ENCODE measurements at regions not wholly inside any gene's neighbourhood (a gene's known extent, or its start where the extent isn't known, plus 50 kb on each side); places are given as distances from the start of the nearest gene placed in this dataset.
A peak's percentile ranks its signal among the peaks of the same experiment; 100 is the strongest.

DNA sequence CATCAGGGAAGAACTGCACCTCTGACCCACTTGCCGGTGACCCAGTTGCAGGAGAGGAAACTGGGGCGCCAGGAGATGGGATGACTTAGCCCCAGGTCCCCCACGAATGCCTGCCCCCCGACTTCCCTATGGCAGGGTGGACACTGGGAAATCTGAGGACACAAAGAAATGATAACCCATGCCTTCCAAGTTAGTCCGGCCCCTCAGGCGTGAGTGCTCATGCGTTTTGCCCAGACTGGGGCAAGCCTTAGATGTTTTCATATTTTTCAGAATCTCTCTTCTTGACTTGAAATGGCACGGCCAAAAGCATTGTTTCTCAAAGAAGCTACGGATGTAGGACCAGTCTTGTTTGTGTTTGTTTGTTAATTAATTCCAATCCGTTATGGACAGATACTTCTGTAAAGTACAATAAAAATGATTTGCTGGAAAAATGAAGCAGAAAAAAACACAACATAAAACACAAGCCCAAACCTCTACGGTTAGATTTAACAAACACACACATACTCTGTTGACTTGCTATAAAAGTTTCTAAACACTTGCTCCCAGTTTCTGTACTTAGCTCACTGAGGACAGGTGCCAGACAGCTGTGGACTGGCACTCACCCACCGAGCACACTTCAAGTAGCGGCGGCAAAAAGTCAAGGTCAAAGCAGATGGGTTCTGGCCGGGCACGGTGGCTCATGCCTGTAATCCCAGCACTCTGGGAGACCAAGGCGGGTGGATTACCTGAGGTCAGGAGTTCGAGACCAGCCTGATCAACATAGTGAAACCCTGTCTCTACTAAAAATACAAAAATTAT lies 341.5 kb downstream of the BCOR start:
- DNase-seq, result no peak

DNA sequence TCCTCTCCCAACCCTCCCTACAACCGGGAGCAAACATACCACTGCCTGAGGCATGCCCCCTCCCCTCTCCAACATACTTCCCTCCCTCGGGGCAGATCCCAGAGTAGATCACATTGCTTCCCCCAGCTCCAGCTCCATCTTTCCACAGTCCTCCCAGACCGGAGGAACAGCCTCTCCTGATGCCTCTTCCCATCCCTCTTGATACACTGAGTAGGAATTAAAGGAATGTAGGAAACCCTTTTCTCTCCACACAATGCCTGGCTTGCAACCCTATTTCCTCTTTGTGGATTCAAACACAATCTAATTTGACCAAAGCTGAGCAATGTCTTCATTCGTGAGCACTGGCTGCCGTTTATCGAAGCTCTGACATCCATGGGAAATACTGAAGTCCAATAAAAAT lies 339.8 kb downstream of the BCOR start:
- peak; percentile 86 for DNase-seq

DNA sequence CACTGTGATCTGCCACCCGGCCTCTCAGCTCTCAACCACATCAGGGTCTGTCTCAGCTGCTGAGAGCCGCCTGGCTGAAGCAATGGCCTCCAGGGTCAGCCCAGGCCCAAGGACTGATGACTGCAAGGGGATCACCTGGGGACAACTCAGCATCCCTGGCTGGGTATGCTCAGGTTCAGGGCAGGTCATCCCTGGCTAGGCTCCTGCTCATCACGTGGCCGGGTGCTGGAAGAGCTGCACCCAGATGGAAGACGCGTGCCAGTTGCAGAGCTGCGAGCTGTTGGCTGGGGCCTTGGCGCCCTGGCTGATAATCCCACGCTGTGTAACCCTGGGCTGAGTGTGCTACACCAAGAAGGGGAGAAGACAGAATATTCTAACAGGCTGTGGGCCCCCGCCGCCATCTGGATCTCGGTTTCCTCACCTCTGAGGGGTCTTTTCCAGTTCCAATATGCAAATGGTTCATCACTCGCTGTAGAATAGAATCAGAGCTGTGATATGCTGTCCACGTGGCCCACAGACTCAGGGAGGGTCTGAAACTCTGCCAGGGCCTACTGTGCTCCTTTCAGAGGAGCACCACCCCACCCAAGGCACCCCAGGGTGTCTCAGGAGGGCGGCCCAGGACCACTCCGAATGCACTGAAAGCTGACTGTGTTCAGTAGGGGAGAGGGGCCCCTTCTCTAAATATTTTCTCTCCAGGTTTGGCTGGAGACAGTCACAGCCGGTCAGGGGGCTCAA lies 338.8 kb downstream of the BCOR start:
- no peak for DNase-seq

DNA sequence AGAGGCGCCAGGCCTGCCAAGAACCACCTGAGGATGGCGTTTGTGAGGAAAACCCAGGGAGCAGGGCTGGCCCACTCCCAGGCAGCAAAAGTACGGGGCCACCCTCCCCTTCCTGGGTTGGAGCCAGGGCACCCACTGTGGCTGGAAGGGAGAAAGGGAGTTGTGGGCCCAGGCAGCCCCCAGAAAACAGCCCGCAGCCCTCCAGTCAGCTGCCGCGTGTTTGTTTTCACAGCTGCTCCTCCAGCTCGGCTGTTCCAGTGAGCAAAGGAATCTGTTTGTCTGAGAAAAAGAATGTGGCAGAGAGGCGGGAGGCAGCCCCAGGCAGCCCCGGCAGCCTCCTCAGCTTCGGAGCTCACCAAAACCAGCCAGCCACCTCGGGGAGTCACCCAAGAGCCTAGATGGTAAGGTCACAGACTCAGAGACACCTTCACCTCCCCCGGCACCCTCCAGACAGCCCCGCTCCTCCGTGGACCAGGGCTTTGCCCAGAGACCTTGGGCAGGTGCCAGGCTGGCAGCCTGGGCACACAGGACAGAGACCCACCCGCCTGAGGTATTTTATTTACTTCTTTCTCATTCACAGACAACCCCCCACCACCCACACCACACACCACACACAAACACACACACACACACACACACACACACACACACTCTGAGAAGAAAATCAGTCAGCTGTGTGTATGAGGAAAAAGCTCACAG lies 338.1 kb downstream of the BCOR start:
- DNase-seq, result peak; percentile 75

DNA sequence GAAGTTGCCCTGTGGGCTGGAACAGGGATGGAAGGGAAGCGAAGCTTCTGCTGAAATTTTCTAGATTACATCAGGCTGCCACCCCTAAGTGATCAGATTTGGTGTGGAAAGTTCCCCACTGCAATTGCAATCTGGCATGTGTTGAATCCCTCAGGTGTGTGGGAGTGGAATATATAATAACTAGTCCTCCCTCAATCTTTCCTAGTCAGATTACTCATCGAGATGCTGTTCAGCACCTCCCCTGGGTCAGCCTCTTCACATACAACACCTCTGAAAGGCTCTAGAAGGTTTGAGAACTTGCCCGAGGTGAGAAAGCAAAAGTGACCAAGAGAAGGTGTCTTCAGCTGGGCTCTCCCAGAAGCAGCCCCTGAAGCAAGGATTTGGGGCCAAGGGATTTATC lies 336.8 kb downstream of the BCOR start:
- no peak for DNase-seq

DNA sequence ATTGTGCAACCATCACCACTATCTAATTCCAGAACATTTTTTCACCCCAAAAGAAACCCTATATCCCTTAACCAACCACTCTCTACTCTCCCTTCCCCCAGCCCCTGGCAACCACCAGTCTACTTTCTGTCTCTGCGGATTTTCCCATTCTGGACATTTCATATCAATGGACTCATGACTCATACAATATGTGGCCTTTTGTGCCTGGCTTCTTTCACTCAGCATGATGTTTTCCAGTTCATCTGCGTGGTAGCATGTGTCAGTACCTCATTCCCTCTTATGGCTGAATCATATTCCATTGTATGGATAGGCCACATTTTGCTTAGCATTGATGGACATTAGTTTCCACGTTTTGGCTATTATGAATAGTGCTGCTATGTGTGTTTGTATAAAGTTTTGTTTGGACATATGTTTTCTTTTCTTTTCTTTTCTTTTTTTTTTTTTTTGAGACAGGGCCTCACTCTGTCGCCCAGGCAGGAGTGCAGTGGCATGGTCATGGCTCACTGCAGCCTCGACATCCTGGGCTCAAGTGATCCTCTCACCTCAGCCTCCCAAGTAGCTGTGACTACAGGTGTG lies 335.4 kb downstream of the BCOR start:
- peak; percentile 52 for DNase-seq

DNA sequence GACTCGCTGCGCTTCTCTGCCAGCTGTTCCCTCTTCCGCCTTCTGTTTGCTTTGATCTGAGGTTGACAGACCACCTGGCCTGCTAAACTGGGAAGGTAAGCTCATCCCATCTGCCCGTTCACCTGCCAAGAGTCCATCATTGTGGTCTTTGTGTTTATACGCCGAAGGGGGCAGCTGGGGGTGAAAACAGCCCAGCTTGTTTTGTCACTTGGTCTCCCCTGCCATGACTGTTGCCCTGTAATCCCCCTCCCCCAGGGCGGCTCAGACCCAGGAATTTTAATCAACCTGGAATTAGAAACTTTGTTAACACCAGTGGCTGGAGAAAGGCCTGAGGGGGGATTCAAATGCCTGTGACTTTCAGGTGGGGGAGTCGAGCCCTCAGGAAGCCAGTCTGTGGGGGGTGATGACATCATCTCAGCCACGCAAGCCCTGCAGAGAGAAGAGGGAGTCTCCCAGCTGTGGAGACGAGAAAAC lies 333.3 kb downstream of the BCOR start:
- peak; percentile 39 for DNase-seq

DNA sequence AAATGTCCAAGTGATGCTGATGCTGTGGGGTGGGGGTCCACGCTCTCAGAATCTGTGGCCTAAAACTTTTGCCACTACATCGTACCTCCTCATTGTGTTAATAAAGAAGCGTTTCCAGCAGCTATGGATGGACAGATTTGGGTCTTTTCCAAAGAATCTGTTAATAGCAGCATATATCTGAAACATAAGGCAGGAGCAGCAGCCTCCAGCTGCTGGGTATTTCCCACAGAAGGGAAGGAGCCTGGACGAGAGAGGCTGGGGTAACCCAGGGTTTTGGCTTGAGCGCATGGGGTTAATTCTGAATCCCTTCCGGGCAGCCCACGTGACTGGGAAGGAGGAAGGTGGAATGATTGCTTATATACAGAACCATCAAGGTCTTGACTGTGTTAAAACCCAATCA lies 332.4 kb downstream of the BCOR start:
- DNase-seq, result no peak

DNA sequence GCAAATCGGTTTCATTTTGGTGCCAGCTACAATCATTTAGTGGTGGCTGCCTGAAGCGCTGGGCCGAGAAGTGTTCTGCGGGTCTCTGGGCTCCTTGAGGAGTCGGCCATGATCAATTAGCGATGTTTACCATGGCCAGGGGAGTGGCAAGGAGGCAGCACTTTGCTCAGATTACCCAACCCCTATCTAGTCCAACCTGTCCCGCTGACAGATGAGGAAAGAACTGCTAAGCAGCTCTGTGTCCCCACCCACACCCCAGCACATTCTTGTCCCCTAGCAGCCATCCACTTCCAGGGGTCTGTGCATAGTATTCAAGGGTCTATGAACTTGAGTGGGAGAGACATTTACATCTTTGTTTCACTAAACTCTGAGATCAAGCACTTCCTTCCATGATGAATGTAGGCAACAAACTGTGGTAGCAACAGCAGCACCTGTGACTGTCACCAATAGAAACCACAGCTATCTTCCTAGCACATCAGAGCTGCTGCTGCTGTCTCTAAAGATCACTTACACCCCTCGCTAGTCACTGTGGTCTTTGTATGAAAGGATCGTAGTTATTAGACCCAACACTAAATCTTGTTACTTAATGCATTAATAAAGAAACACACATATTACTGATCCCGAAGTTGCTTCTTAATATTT lies 331.6 kb downstream of the BCOR start:
- no peak for DNase-seq

DNA sequence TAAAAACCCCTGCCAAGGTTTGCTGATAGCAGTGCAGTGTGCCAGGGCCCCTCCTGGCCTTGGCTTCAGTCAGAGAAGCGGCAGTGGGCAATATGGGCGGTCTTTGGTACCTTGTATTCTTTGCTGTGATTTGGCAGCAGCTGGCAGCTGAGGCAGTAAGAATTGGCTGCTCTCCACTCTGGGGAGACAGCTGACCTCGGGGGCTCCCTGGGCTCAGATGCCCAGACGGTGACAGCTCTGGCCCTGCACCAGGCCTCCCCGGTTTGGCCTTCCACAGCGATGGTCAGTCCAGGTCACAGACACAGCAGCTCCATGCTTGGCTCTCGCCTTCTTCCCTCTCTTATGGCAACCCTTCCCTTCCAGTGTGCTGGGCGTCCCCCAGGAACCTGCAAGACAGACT lies 330.9 kb downstream of the BCOR start:
- no peak for DNase-seq

DNA sequence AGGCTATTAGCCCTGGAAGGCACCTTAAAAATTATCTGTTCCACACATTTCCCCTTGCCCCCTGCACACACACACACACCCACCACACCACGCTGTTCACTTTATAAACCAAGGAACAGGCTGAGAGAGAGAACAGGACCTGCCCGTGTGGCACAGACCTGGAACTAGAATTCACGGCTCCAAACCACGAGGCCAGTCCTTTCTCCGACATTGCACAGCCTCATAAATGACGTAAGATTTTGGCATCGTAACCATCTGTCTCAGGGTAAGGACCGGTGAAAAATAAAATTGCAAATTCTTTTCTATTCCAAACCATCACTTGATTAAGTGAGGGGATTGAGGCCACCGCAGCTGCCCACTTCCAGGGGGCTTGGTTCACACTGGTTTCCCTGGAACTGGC lies 330.3 kb downstream of the BCOR start:
- DNase-seq, result no peak

DNA sequence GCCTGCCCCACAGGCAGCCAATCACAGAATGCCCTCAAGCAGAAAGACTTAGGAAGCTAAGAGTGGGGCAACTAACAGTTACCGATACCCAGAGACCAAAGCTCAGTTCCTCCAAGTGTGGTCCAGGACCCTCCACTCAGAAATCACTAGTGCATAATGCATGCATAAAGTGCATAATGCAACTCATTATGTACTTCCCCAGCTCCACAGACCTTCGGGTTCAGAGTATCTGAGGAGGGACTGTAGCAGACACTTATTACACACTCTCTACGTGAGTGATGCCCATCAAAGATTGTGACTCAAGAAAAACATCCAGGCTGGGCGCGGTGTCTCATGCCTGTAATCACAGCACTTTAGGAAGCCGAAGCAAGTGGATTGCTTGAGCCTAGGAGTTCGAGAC lies 328.0 kb downstream of the BCOR start:
- no peak for DNase-seq

DNA sequence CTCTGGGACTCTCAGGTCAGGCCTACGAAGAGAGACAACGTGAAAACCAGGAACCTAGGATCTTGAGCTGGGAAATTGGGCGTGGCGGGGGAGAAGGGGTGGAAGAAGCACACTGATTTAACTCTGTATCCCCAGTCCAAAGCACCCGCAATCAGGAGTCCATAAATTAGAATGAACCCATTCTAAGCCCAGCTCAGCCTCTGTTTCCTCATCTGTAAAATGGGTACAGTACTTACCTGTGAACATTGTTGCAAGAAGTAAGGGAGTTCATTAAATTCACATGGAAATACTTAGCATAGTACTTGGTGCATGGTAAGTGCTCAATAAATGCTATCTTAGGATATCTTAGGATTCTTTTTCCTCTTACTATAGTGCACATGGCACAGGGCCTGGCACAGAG lies 326.7 kb downstream of the BCOR start:
- no peak for DNase-seq

DNA sequence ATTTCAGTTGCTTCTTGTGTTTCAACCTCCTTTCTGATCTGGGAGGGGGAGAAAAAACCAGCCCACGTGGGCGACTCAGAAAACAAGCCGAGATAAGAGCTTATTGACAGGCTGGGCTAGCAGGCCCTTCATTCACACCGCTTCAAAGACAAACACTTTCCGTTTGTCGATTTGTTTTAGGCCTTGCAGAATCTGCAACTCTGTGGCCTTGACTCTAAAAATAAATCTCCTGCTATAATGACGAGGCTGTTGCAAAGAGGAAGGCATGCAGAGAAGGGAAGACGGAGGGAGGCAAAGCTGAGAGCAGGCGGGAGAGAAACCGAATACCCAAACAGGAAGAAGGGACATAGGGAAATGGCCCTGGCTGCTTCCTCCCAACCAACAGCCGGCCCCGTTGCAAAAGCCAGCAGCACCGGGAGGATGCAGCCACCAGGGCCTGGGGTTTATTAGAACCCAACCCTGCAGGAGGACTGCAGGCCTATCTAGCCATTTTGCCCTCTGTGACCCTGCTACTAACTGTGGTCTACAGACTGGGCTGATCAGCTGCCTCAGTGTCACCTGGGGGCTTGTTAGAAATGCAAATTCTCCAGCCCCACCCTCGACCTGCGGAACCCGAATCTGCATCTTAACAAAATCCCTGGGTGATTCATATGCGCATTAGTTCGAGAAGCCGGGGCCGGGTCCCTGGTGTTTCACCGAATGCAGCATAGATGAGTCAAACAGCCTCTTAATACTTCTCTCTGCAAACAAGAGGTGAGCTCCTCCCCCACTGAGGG lies 325.5 kb downstream of the BCOR start:
- peak; percentile 45 for DNase-seq

DNA sequence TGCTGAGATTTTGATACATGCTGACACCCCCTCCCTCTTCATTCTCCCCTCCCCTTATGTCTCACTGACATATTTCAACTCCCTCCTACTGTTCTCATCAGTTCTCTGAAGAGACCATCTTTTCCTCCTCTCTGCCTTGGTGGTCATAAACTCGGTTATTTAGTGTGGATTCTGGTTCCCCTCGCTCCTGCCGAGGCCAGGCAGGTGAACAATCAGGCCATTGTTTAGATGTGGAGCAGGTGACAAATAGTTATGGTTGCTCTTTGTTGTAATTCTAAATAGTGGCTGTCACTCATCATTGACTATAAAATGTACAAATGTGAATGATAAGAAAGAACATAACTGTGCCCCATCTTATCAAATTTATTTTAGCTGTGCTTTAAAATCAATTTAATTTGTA lies 324.6 kb downstream of the BCOR start:
- DNase-seq, result no peak

DNA sequence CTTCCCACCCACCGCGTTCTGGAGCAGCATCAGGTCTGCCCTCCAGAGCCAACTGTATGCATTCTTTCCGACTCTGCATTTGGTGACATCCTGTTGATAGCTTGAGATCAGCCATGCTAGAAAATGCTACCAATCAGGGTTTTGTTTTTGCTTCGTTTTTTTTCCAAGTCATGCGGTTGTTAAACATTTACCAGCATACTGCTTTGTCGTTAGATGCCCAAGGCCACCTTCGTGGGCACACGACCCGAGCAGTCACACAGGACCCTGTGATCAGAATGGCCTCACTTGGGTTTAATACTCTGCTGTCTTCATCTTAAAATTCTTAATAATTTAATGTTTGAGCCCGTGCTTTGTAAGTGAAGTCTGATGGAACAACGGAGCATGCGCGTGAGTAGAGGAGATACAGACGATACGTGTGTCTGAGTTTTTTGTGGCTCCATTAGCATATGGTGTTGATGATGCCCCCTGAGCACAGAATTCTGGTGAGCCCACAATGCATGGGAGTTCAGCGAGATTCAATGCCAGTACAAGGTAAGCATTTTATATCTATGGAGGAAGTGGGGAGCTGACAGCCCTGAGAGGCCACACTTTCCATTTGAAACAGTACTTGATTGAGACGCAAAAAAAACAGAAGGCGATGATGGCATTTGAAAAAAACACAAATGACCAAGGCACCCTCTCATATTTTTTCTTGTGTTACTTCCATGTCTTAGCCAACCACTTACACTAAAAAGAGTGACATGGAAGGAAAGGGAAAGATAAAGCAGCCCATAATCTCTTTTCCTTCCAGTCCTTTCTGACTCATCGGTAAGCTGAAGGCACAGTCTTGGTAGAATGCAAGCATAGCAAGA lies 323.6 kb downstream of the BCOR start:
- DNase-seq, result no peak

DNA sequence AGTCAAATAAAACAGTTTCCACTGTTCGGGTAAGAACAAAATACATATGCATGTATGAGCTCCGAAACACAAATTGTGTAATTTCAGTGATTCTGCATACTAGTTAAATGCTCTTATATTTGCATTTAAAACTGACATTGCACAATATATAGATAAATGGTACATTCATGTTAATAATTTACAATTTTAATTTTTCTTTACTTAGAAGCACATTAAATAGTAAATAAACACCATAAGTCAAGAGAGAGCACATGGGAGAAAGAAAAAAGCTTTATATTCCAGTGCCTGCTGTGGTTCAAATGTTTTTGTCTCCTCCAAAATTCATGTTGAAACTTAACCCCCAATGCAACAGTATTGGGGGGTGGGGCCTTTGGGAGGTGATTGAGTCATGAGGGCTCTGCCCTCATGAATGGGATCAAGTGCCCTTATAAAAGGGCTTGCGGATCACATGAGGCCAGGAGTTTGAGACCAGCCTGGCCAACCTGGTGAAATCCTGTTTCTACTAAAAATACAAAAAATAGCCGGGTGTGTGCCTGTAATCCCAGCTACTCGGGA lies 322.9 kb downstream of the BCOR start:
- DNase-seq, result no peak

DNA sequence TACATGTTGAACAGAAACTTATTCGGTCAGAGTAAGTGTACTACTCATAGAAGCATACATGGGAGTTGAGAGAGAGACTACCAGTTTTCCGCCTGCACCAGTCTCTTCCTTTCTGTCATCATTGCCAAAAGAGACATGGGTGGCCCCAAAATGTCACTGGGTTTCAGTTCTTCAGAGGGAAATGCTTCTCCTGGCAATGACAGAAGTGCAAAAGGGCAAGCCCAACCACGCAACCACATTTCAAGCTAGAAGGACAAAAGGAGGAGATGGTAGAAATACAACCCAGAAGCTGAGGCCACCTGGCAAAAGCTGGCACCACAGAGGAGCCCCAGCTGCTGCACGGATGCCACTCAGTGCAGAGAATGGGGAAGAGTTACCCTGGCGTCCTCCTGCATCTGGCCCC lies 320.1 kb downstream of the BCOR start:
- no peak for DNase-seq

DNA sequence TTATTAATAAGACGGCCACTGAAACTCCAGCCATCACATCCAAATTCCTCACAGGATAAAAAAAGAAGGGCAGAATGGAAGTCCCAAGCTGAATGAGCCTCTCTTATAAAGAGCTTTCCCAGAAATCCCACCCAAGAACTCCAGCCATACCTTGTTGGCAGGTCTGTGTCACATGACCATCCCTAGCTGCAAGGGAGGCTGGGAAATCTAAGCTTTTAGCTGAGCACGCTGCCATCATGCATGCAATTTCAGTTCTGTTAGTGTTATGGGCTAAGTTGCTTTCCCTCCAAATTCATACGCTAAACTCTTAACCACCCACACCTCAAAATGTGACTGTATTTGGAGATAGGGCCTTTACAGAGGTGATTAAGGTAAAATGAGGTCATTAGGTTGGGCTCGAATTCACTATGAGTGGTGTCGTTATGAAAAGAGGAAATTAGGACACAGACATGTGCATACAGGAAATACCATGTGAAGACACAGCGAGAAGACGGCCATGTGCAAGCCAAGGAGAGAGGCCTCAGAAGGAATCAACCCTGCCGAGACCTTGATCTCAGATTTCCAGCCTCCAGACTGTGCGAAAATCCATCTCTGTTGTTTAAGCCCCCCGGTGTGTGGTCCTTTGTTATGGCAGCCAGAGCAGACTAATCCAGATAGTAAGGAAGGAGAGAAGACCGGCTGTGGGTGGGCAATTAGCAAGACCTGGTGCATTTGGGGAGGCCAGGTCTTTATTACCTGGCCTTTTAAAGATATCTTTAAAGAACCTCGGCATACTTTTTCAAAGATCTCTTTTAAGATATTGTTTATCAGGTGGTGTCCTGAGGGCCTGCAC lies 317.6 kb downstream of the BCOR start:
- DNase-seq, result no peak

DNA sequence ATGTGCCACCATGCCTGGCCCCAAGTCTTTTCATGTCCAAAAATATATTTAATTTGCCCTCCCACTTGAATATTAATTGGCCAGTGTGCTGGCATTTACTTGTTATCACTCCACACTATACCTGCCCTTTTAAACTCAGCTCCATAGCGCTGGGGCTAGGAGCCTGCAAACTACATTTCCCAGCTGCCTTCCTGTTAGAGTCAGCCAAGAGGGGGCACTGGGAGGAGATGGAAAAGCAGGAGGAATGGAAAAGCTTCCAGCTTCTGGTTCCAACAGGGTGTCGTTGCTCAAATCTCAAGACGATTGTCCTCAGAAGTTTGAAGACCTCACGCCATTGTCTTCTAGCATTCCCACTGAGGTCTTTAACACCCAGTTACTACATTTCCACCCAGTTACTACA lies 315.5 kb downstream of the BCOR start:
- DNase-seq, result no peak
